AG09309 (cell line): ENCODE measurements at regions not wholly inside any gene's neighbourhood (a gene's known extent, or its start where the extent isn't known, plus 50 kb on each side); places are given as distances from the start of the nearest gene placed in this dataset.

Experiments
- DNase-seq: peaks from one replicate; pipeline ENCODE4 v3.0.0-alpha.2; 2010; ENCODE audit warnings: low read depth
- H3K4me3 ChIP-seq: 2 replicates; pipeline ENCODE4 v1.5.1; 2011; ENCODE audit warnings: mild to moderate bottlenecking, low read depth, low read length, moderate library complexity; ENCODE audit not compliant: control insufficient read depth
- TF ChIP-seq, protein P1 (sequence below): IDR thresholded peaks from 2 replicates; pipeline ENCODE4 v1.5.1; 2011; ENCODE audit warnings: mild to moderate bottlenecking, low read depth, low read length, inconsistent platforms; ENCODE audit not compliant: insufficient read depth, control insufficient read depth; ENCODE audit errors: missing control alignments

DNA sequence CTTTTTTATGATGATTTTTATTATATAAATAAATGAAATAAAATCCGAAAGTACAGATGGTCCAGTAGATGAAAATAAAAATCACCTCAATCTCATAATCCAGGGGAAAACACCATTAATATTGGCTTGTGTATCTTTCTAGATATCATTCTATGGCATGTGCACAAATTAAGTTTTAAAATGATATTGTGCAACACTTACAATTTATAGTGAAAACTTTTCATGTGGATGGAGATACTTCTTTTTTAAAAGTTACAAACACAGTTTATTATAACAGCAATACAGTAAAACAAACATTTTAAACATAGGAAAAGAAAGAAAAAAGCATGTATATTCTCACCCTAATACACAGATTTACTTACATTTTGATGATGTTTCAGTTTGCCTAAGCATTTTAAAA is 98.9 kb upstream of the RMST start:
- H3K4me3 ChIP-seq: no peak overlapping the region
- DNase-seq: no peak
- TF ChIP-seq, protein P1, sequence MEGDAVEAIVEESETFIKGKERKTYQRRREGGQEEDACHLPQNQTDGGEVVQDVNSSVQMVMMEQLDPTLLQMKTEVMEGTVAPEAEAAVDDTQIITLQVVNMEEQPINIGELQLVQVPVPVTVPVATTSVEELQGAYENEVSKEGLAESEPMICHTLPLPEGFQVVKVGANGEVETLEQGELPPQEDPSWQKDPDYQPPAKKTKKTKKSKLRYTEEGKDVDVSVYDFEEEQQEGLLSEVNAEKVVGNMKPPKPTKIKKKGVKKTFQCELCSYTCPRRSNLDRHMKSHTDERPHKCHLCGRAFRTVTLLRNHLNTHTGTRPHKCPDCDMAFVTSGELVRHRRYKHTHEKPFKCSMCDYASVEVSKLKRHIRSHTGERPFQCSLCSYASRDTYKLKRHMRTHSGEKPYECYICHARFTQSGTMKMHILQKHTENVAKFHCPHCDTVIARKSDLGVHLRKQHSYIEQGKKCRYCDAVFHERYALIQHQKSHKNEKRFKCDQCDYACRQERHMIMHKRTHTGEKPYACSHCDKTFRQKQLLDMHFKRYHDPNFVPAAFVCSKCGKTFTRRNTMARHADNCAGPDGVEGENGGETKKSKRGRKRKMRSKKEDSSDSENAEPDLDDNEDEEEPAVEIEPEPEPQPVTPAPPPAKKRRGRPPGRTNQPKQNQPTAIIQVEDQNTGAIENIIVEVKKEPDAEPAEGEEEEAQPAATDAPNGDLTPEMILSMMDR: no peak

DNA sequence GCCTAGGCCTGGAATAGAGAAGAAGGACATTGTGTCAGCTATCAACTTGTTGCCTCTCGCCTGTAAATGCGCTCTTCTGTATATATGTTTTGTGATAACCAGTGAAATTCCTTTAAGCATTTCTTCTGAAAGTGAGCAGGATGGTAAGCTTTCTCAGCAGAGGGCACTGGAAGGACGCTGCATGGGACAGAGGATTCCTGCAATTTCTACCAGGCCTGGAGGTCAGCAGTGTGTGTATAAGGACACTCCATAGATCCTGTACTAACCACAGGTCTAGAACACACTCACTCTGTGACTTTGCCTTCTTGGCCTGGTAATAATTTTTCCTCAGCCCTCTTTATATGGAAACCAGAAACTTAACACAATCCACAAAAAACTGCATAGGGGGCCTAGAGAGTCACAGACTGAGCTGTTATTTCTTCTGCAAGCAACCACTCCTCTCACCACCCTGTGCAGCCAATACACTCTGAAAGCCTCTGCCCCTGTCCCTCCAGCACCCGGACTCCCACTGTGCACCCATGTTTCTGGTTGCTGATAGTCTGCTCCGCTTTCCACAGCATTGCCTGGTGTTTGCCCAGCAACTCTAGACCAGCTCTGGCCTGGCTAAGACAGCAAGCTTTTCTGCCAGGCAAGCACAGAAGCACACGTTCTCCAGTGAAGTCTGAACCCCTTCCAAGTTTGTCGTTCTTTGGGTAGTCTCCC is 94.0 kb upstream of the RMST start:
- TF ChIP-seq, protein P1: no peak
- DNase-seq: no peak
- H3K4me3 ChIP-seq: no peak overlapping the region

DNA sequence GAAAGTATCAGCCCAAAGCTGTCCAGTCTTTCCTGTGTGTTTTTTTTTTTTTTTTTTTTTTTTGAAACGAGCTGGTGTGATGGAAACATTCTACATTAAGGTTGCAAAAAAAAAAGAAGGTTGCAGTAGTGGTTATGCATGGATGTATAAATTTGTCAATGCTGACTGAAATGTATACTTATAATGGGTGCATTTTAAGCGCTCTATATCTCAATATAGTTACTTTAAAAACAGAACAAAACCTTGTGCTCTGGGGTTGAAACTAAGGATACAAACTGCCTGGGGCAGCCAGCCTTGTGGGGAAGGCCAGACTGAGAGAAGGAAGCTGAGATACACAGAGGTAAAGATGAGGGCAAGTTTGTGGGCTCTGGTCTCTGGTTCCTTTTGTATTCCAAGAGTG is 87.3 kb upstream of the RMST start:
- DNase-seq: no peak
- no peak overlapping the region for H3K4me3 ChIP-seq
- TF ChIP-seq, protein P1: no peak

DNA sequence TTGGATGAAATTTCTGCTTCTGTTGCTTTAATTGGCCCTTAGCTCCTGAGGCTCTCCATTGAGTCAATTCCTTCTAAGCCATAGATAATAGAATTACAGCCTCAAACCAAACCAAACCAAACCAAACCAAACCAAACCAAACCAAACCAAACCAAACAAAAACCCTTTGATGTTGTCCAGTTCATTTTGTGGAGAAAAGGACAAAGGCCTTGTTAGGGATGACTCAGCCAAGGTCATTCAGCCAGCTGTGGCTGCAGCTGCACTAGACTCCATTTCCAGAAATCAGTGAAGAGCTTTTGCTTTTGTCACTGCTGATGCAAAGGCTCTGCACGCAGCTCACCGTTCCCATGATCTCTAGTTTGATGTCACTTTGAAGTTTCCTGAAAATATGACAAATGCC is 82.2 kb upstream of the RMST start:
- DNase-seq: no peak
- TF ChIP-seq, protein P1: no peak
- H3K4me3 ChIP-seq: no peak overlapping the region

DNA sequence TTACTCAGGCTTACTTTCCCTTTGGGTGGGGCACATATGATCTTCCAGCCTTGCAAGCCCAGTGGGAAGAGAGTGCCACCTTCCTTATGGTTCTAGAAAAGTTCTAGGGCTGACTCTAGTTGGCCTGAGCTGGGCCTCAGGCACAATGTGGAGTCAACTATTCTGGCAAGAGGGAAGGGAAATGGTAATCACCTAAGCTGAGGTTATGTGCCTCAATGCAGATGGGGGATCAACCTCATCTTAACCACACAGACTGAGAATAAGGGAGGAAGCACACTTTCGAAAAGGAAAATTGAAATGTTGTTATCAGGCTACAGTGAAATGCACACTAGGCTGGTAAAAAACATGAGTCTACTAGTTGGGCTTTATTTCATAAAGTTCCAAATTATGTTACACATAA is 77.5 kb upstream of the RMST start:
- DNase-seq: no peak
- H3K4me3 ChIP-seq: no peak overlapping the region
- TF ChIP-seq, protein P1: no peak

DNA sequence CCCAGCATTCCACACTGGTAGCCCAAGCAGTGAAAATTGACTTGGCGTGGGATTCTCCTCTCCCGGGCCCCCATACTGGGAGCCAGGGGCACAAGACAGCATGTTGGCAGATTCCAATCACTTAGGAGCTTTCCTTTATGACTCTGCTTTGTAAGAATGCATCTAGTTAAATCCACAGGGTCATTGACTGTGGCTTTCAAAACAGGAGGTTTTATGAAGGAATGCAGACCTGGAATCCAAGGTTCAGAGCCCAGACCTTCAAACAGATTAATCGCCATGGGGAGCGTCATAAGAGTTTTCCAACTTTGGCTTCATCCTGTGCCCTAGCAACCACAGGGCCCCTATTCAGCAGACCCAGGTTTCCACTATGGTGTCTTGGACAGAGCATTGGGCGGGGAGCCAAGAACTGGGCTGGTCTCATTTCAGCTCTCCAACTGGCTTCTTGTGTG is 76.4 kb upstream of the RMST start:
- TF ChIP-seq, protein P1: no peak
- H3K4me3 ChIP-seq: no peak overlapping the region
- no peak for DNase-seq
